ENCODE measurements at regions not wholly inside any gene's neighbourhood (a gene's known extent, or its start where the extent isn't known, plus 50 kb on each side); places are given as distances from the start of the nearest gene placed in this dataset.

DNA sequence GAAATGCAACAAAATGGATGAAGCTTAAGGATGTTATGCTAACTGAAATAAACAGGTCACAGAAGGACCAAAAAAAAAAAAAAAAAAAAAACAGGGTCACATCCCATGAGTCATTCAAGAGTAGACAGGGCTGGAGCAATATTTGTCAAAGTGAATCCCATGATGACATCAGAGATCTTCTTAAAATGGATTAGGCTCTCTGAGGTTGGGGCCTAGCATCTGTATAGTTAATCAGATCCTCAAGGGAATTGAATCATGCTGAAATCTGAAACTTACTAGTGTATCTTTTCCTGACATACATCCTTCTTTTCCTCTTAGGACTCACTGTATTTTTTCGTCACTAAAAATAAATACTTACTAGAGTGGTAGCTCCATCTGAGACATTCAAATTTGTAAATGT, 380.6 kb upstream of the NXPH2 start:
- Histone ChIP-seq H3K4me2 (ENCODE audit: low read depth, low read length, poor library complexity, severe bottlenecking) (no peak overlapping the region), H3K27me3 (ENCODE audit: low read length) (no peaks in the 10 kb centered on the region), H3K36me3 (ENCODE audit: low read length) (no peaks in the 10 kb centered on the region), H3K27ac (ENCODE audit: low read depth, low read length) (no peak overlapping the region), H3K79me2 (ENCODE audit: insufficient read depth, low read length) (no peaks in the 10 kb centered on the region), H3K9me2 (replicated peaks; ENCODE audit: insufficient read depth, low read length) (no peaks in the 10 kb centered on the region; the same call in 1 of the 2 replicates), H3K4me3 (ENCODE audit: insufficient read depth, low read length, poor library complexity, severe bottlenecking) (no peak overlapping the region), H4K20me1 (ENCODE audit: low read depth, low read length) (no peaks in the 10 kb centered on the region), H3F3A (ENCODE audit: insufficient read depth) (no peaks in the 10 kb centered on the region), H2AFZ (ENCODE audit: low read depth, low read length, severe bottlenecking) (no peak overlapping the region), H3K9ac (ENCODE audit: low read length) (no peak overlapping the region), H3K9me3 (ENCODE audit: insufficient read depth, low read length) (no peaks in the 10 kb centered on the region)
- TF ChIP-seq EZH2phosphoT487 (conservative IDR thresholded peaks at IDR 0.05; ENCODE audit: low read length) (no peak), CTCF (IDR thresholded peaks at IDR 0.05; ENCODE audit: insufficient read depth, low read length, poor library complexity, severe bottlenecking) (no peak)

DNA sequence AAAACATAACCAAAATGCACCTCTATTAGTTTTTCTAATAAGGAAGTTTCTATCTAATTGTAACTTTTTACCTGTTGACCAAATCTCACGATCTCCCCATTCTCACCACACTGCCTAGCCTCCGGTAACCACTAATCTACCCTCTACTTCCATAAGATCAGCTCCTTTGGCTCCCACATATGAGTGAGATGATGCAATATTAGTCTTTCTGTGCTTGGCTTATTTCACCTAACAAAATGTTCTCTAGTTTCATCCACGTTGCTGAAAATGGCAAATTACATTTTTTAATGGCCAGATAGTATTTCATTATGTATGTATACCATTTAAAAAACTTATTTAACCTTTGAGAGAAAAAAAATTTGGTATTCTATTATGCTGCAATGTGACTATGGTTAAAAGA, 379.0 kb upstream of the NXPH2 start:
- H4K20me1 ChIP-seq (ENCODE audit: low read depth, low read length): no peaks in the 10 kb centered on the region
- H3K27ac ChIP-seq (ENCODE audit: low read depth, low read length): no peak overlapping the region
- H3K9me2 ChIP-seq (replicated peaks; ENCODE audit: insufficient read depth, low read length): no peaks in the 10 kb centered on the region; the same call in 1 of the 2 replicates
- no peak for TF ChIP-seq CTCF (IDR thresholded peaks at IDR 0.05; ENCODE audit: insufficient read depth, low read length, poor library complexity, severe bottlenecking)
- no peak for TF ChIP-seq EZH2phosphoT487 (conservative IDR thresholded peaks at IDR 0.05; ENCODE audit: low read length)
- no peak overlapping the region for H2AFZ ChIP-seq (ENCODE audit: low read depth, low read length, severe bottlenecking)
- H3K9me3 ChIP-seq (ENCODE audit: insufficient read depth, low read length): no peaks in the 10 kb centered on the region
- no peaks in the 10 kb centered on the region for H3F3A ChIP-seq (ENCODE audit: insufficient read depth)
- H3K36me3 ChIP-seq (ENCODE audit: low read length): no peaks in the 10 kb centered on the region
- H3K4me3 ChIP-seq (ENCODE audit: insufficient read depth, low read length, poor library complexity, severe bottlenecking): no peak overlapping the region
- no peak overlapping the region for H3K9ac ChIP-seq (ENCODE audit: low read length)
- no peaks in the 10 kb centered on the region for H3K79me2 ChIP-seq (ENCODE audit: insufficient read depth, low read length)
- no peaks in the 10 kb centered on the region for H3K27me3 ChIP-seq (ENCODE audit: low read length)
- no peak overlapping the region for H3K4me2 ChIP-seq (ENCODE audit: low read depth, low read length, poor library complexity, severe bottlenecking)

GRCh38 chr2:139156730-139157129, 376.5 kb upstream of the NXPH2 start:
- H3K9ac ChIP-seq (ENCODE audit: low read length): no peak overlapping the region
- no peak overlapping the region for H3K4me2 ChIP-seq (ENCODE audit: low read depth, low read length, poor library complexity, severe bottlenecking)
- H3K27me3 ChIP-seq (ENCODE audit: low read length): no peaks in the 10 kb centered on the region
- no peaks in the 10 kb centered on the region for H3K36me3 ChIP-seq (ENCODE audit: low read length)
- H2AFZ ChIP-seq (ENCODE audit: low read depth, low read length, severe bottlenecking): no peak overlapping the region
- no peak overlapping the region for H3K4me3 ChIP-seq (ENCODE audit: insufficient read depth, low read length, poor library complexity, severe bottlenecking)
- H4K20me1 ChIP-seq (ENCODE audit: low read depth, low read length): no peaks in the 10 kb centered on the region
- H3K27ac ChIP-seq (ENCODE audit: low read depth, low read length): no peak overlapping the region
- H3K79me2 ChIP-seq (ENCODE audit: insufficient read depth, low read length): no peaks in the 10 kb centered on the region
- H3K9me2 ChIP-seq (replicated peaks; ENCODE audit: insufficient read depth, low read length): no peaks in the 10 kb centered on the region
- no peaks in the 10 kb centered on the region for H3K9me3 ChIP-seq (ENCODE audit: insufficient read depth, low read length)
- H3F3A ChIP-seq (ENCODE audit: insufficient read depth): no peaks in the 10 kb centered on the region
- no peak for TF ChIP-seq EZH2phosphoT487 (conservative IDR thresholded peaks at IDR 0.05; ENCODE audit: low read length)

- Histone ChIP-seq H3K9me2 (replicated peaks; ENCODE audit: insufficient read depth, low read length) (no peaks in the 10 kb centered on the region), H3K36me3 (ENCODE audit: low read length) (no peaks in the 10 kb centered on the region), H3K9ac (ENCODE audit: low read length) (no peak overlapping the region), H3K79me2 (ENCODE audit: insufficient read depth, low read length) (no peaks in the 10 kb centered on the region), H3K4me3 (ENCODE audit: insufficient read depth, low read length, poor library complexity, severe bottlenecking) (no peak overlapping the region), H4K20me1 (ENCODE audit: low read depth, low read length) (no peaks in the 10 kb centered on the region), H3K27me3 (ENCODE audit: low read length) (no peaks in the 10 kb centered on the region), H3K27ac (ENCODE audit: low read depth, low read length) (no peak overlapping the region), H3F3A (ENCODE audit: insufficient read depth) (no peaks in the 10 kb centered on the region), H2AFZ (ENCODE audit: low read depth, low read length, severe bottlenecking) (no peak overlapping the region), H3K9me3 (ENCODE audit: insufficient read depth, low read length) (no peaks in the 10 kb centered on the region), H3K4me2 (ENCODE audit: low read depth, low read length, poor library complexity, severe bottlenecking) (no peak overlapping the region)
- no peak for TF ChIP-seq CTCF (IDR thresholded peaks at IDR 0.05; ENCODE audit: insufficient read depth, low read length, poor library complexity, severe bottlenecking)
- TF ChIP-seq EZH2phosphoT487 (conservative IDR thresholded peaks at IDR 0.05; ENCODE audit: low read length): no peak
Measured at GRCh38 chr2:139155991-139156390, 375.8 kb upstream of the NXPH2 start.
